ENCODE measurements at regions not wholly inside any gene's neighbourhood (a gene's known extent, or its start where the extent isn't known, plus 50 kb on each side); places are given as distances from the start of the nearest gene placed in this dataset.

DNA sequence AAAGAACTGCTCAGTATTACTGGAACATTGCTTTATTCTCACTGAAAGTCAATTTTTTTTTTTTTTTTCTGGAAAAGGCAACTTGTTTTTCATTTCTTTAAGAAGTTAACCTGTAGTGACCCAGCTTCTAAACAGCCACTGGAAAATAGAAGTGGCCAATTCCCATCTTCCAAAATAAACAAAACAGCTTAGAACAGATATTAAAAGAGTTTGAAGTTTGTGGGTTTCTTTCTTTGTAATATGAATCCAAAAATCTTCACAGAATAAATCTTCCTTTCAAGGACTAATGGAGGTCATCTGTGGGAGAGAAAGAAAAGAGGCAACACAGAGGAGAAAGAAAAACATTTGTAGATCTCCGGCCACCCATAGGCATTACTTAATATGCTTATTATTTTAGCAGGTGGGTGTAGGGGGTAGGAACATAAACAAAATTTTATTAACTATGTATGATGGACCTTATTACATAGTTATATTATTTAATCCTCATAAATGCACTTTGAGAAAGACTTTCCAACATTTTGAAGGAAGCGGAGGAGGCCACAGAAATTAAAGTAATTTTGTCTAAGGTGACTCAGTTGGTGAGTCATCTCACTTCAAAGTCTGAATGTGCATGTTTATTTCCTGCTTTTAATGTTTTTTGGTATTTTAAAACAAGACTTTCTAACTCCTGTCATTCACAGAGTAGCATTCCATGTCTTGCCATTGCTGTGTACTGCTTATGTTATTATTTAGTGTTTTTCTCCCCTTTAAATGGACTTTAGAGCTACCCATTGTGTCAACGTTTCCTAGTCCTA lies 1791.8 kb upstream of the WWC1 start:
- no peak overlapping the region for H3K27ac Mint-ChIP-seq
- DNase-seq (ENCODE audit: low spot score, unreplicated experiment) = no peak
- H3K27me3 Mint-ChIP-seq = no peaks in the 10 kb centered on the region
- H3K36me3 Mint-ChIP-seq (ENCODE audit: insufficient read depth) = no peaks in the 10 kb centered on the region
- TF ChIP-seq, protein P1, sequence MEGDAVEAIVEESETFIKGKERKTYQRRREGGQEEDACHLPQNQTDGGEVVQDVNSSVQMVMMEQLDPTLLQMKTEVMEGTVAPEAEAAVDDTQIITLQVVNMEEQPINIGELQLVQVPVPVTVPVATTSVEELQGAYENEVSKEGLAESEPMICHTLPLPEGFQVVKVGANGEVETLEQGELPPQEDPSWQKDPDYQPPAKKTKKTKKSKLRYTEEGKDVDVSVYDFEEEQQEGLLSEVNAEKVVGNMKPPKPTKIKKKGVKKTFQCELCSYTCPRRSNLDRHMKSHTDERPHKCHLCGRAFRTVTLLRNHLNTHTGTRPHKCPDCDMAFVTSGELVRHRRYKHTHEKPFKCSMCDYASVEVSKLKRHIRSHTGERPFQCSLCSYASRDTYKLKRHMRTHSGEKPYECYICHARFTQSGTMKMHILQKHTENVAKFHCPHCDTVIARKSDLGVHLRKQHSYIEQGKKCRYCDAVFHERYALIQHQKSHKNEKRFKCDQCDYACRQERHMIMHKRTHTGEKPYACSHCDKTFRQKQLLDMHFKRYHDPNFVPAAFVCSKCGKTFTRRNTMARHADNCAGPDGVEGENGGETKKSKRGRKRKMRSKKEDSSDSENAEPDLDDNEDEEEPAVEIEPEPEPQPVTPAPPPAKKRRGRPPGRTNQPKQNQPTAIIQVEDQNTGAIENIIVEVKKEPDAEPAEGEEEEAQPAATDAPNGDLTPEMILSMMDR (IDR thresholded peaks at IDR 0.05; ENCODE audit: unreplicated experiment) = no peak
- H3K4me1 Mint-ChIP-seq (ENCODE audit: low read depth) = peaks cover 7% of the 10 kb centered on the region
- no peak overlapping the region for H3K4me3 Mint-ChIP-seq (ENCODE audit: low read depth)
- H3K9me3 Mint-ChIP-seq (ENCODE audit: low read depth) = no peaks in the 10 kb centered on the region

DNA sequence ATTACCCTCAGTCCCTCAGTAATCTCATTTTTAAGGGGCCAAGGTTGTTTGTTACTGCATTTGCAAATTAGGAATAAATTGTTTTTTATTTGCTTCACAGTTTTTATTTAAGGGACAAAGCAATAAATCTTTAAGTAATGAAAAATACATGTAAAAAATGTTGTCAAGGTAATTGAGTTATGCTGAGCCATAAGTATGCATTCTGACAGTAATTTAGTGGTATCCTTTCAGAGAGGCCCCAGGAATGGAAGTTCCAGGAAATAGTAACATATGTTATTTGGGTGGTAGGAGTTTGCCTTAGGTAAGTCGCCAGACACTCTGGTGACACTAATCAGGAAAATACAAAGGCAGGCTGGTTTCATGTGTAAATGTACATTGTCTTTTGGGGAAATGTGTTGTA lies 1787.9 kb upstream of the WWC1 start:
- no peaks in the 10 kb centered on the region for H3K4me1 Mint-ChIP-seq (ENCODE audit: low read depth)
- no peak overlapping the region for H3K4me3 Mint-ChIP-seq (ENCODE audit: low read depth)
- TF ChIP-seq, protein P1 (IDR thresholded peaks at IDR 0.05; ENCODE audit: unreplicated experiment) = no peak
- DNase-seq (ENCODE audit: low spot score, unreplicated experiment) = no peak
- H3K36me3 Mint-ChIP-seq (ENCODE audit: insufficient read depth) = no peaks in the 10 kb centered on the region
- no peak overlapping the region for H3K27ac Mint-ChIP-seq
- no peaks in the 10 kb centered on the region for H3K27me3 Mint-ChIP-seq
- no peaks in the 10 kb centered on the region for H3K9me3 Mint-ChIP-seq (ENCODE audit: low read depth)

DNA sequence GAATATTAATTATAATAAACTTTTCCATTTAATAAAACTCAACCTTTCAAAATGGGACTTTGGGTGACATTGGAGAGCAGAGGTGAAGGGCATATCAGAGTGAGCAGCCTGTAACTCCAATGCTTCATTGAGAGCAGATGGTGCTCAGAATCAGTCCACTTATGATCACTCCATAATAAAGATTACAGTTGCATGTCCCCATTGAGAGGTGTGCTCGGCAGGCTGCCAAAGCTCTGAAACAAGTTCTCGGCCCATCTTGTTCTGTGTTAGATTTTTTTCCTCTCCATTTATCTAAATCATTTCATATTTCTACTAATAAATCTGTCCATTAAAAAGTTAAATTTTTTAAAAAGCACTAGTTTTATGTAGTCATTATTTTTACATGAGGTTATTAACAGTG lies 1786.4 kb upstream of the WWC1 start:
- TF ChIP-seq, protein P1 (IDR thresholded peaks at IDR 0.05; ENCODE audit: unreplicated experiment) = no peak
- Mint-ChIP-seq H3K4me3 (ENCODE audit: low read depth) (no peak overlapping the region), H3K27me3 (no peaks in the 10 kb centered on the region), H3K4me1 (ENCODE audit: low read depth) (no peaks in the 10 kb centered on the region), H3K9me3 (ENCODE audit: low read depth) (no peaks in the 10 kb centered on the region), H3K36me3 (ENCODE audit: insufficient read depth) (no peaks in the 10 kb centered on the region), H3K27ac (no peak overlapping the region)
- no peak for DNase-seq (ENCODE audit: low spot score, unreplicated experiment)

DNA sequence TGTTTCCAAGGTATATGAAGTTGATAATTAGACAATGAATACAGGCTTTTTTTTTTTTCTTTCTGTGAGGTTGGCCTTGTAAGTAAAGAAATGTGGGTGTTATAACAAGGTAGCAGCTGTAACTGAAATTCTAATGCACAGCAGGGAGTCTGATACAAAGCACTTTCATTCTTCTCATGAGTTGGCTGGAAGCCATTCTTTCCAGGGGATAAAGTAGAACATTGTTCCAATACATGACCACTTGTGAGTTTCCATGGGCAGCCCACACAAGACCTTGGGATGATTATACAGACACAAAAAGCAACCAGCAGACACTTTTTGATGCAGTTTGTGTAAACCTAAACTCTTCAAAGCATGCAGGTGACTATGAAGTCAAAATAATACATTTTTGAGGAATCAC lies 1785.9 kb upstream of the WWC1 start:
- TF ChIP-seq, protein P1 (IDR thresholded peaks at IDR 0.05; ENCODE audit: unreplicated experiment) = no peak
- Mint-ChIP-seq H3K27me3 (no peaks in the 10 kb centered on the region), H3K9me3 (ENCODE audit: low read depth) (no peaks in the 10 kb centered on the region), H3K4me1 (ENCODE audit: low read depth) (no peaks in the 10 kb centered on the region), H3K36me3 (ENCODE audit: insufficient read depth) (no peaks in the 10 kb centered on the region), H3K4me3 (ENCODE audit: low read depth) (no peak overlapping the region), H3K27ac (no peak overlapping the region)
- no peak for DNase-seq (ENCODE audit: low spot score, unreplicated experiment)

GRCh38 chr5:166507810-166508425 lies 1783.5 kb upstream of the WWC1 start:
- H3K36me3 Mint-ChIP-seq (ENCODE audit: insufficient read depth) = no peaks in the 10 kb centered on the region
- TF ChIP-seq, protein P1 (IDR thresholded peaks at IDR 0.05; ENCODE audit: unreplicated experiment) = no peak
- no peak overlapping the region for H3K4me3 Mint-ChIP-seq (ENCODE audit: low read depth)
- no peak for DNase-seq (ENCODE audit: low spot score, unreplicated experiment)
- H3K4me1 Mint-ChIP-seq (ENCODE audit: low read depth) = no peaks in the 10 kb centered on the region
- H3K9me3 Mint-ChIP-seq (ENCODE audit: low read depth) = no peaks in the 10 kb centered on the region
- H3K27me3 Mint-ChIP-seq = no peaks in the 10 kb centered on the region
- H3K27ac Mint-ChIP-seq = no peak overlapping the region
